GM23338 (cell line): ENCODE measurements at regions not wholly inside any gene's neighbourhood (a gene's known extent, or its start where the extent isn't known, plus 50 kb on each side); places are given as distances from the start of the nearest gene placed in this dataset.

Experiments used
- ATAC-seq: fragments of 200-7000 bp; cut with Tn5 transposase; 3 replicates; pipeline ENCODE4 v1.9.1; 2020
- DNase-seq: peaks from one replicate; pipeline ENCODE4 v3.0.0-alpha.2; 2015; ENCODE audit warnings: low spot score
- H2AFZ ChIP-seq: fragments of 200-600 bp; sonication (generic); 2 replicates; pipeline ENCODE4 v1.8.0; 2016; ENCODE audit warnings: antibody characterized with exemption, mild to moderate bottlenecking, moderate library complexity
- H3F3A ChIP-seq: fragments of 200-600 bp; sonication (generic); replicated peaks from 2 replicates; pipeline ENCODE4 v1.8.0; 2017; ENCODE audit warnings: antibody characterized with exemption, mixed run types, low read depth
- H3K27ac ChIP-seq: fragments of 200-600 bp; sonication (generic); 2 replicates; pipeline ENCODE4 v1.6.1; 2016; ENCODE audit warnings: low read depth
- H3K27me3 ChIP-seq: fragments of 200-600 bp; sonication (generic); 2 replicates; pipeline ENCODE4 v1.8.0; 2016; ENCODE audit warnings: mild to moderate bottlenecking, mixed run types, moderate library complexity; ENCODE audit not compliant: insufficient read depth
- H3K36me3 ChIP-seq: fragments of 200-600 bp; sonication (generic); 2 replicates; pipeline ENCODE4 v1.8.0; 2016; ENCODE audit warnings: mild to moderate bottlenecking; ENCODE audit not compliant: insufficient read depth
- H3K4me1 ChIP-seq: fragments of 200-600 bp; sonication (generic); 2 replicates; pipeline ENCODE4 v1.8.0; 2016; ENCODE audit warnings: mild to moderate bottlenecking, moderate library complexity; ENCODE audit not compliant: insufficient read depth
- H3K4me2 ChIP-seq: fragments of 200-600 bp; sonication (generic); 2 replicates; pipeline ENCODE4 v1.7.1; 2017; ENCODE audit warnings: mixed run types
- H3K4me3 ChIP-seq: fragments of 200-600 bp; sonication (generic); 2 replicates; pipeline ENCODE4 v1.6.1; 2016; ENCODE audit warnings: mixed run types
- H3K79me2 ChIP-seq: fragments of 200-600 bp; sonication (generic); replicated peaks from 2 replicates; pipeline ENCODE4 v1.8.0; 2017; ENCODE audit warnings: mild to moderate bottlenecking; ENCODE audit not compliant: insufficient read depth
- H3K9me2 ChIP-seq: fragments of 200-600 bp; sonication (generic); 2 replicates; pipeline ENCODE4 v1.8.0; 2017; ENCODE audit not compliant: insufficient read depth
- H4K20me1 ChIP-seq: fragments of 200-600 bp; sonication (generic); replicated peaks from 2 replicates; pipeline ENCODE4 v1.8.0; 2017; ENCODE audit warnings: mild to moderate bottlenecking; ENCODE audit not compliant: insufficient read depth
- H3K27ac Mint-ChIP-seq: 2 replicates; pipeline ENCODE4 v1.8.0; 2020; ENCODE audit warnings: inconsistent platforms, mild to moderate bottlenecking, moderate library complexity, mixed read lengths
- H3K27me3 Mint-ChIP-seq: 3 replicates; pipeline ENCODE4 v1.8.0; 2022; ENCODE audit warnings: low read depth, mild to moderate bottlenecking, moderate library complexity, mixed read lengths, inconsistent platforms; ENCODE audit not compliant: insufficient read depth, poor library complexity
- H3K36me3 Mint-ChIP-seq: 3 replicates; pipeline ENCODE4 v1.8.0; 2021; ENCODE audit warnings: low read depth, mild to moderate bottlenecking, inconsistent platforms, moderate library complexity, mixed read lengths
- H3K4me1 Mint-ChIP-seq: 3 replicates; pipeline ENCODE4 v1.8.0; 2020; ENCODE audit warnings: mild to moderate bottlenecking, inconsistent platforms, mixed read lengths
- H3K4me3 Mint-ChIP-seq: 3 replicates; pipeline ENCODE4 v1.8.0; 2021; ENCODE audit warnings: moderate library complexity, mild to moderate bottlenecking, inconsistent platforms, mixed read lengths
- H3K9me3 Mint-ChIP-seq: 3 replicates; pipeline ENCODE4 v1.8.0; 2020; ENCODE audit warnings: moderate library complexity, mild to moderate bottlenecking, inconsistent platforms, mixed read lengths
- CREB1 ChIP-seq: fragments of 250-450 bp; sonication (Bioruptor Pico); IDR thresholded peaks from 2 replicates; pipeline ENCODE4 v1.5.0; 2020; ENCODE audit warnings: low read depth, mild to moderate bottlenecking, moderate library complexity
- EZH2 ChIP-seq: fragments of 200-600 bp; sonication (generic); IDR thresholded peaks from one replicate; pipeline ENCODE4 v1.8.0; 2017; ENCODE audit warnings: antibody characterized with exemption, mild to moderate bottlenecking, low read depth; ENCODE audit not compliant: unreplicated experiment
- EZH2phosphoT487 ChIP-seq: fragments of 200-600 bp; sonication (generic); IDR thresholded peaks from one replicate; pipeline ENCODE4 v1.8.1; 2018; ENCODE audit warnings: antibody characterized with exemption; ENCODE audit not compliant: unreplicated experiment
- JUNB ChIP-seq: IDR thresholded peaks from one replicate; pipeline ENCODE4 v1.6.1; 2016; ENCODE audit warnings: antibody characterized with exemption; ENCODE audit not compliant: unreplicated experiment
- NANOG ChIP-seq: IDR thresholded peaks from 2 replicates; pipeline ENCODE4 v1.6.1; 2016; ENCODE audit warnings: antibody characterized with exemption, borderline replicate concordance
- POLR2AphosphoS5 ChIP-seq: IDR thresholded peaks from 2 replicates; pipeline ENCODE4 v1.6.1; 2016; ENCODE audit warnings: antibody characterized with exemption, low read depth
- STAT1 ChIP-seq: IDR thresholded peaks from one replicate; pipeline ENCODE4 v1.6.1; 2016; ENCODE audit warnings: antibody characterized with exemption; ENCODE audit not compliant: unreplicated experiment
- ZNF114 ChIP-seq: fragments of 250-450 bp; sonication (Bioruptor Pico); IDR thresholded peaks from 2 replicates; pipeline ENCODE4 v1.5.0; 2020; ENCODE audit warnings: mild to moderate bottlenecking, moderate library complexity
- ZNF331 ChIP-seq: fragments of 250-450 bp; sonication (Bioruptor Pico); IDR thresholded peaks from 2 replicates; pipeline ENCODE4 v1.5.0; 2020; ENCODE audit warnings: low read depth, mild to moderate bottlenecking, moderate library complexity
- TF ChIP-seq, protein P1 (sequence below): IDR thresholded peaks from one replicate; pipeline ENCODE4 v1.6.1; 2018; ENCODE audit warnings: antibody characterized with exemption; ENCODE audit not compliant: unreplicated experiment
- TF ChIP-seq, protein P2 (sequence below): IDR thresholded peaks from 2 replicates; pipeline ENCODE4 v1.6.1; 2016; ENCODE audit warnings: antibody characterized with exemption
- TF ChIP-seq, protein P3 (sequence below): fragments of 250-450 bp; sonication (Bioruptor Pico); IDR thresholded peaks from 2 replicates; pipeline ENCODE4 v1.5.0; 2020; ENCODE audit warnings: mild to moderate bottlenecking, moderate library complexity
- TF ChIP-seq, protein P4 (sequence below), 2 experiments: fragments of 200-600 bp in 1 of 2; sonication (generic) in 1 of 2; conservative IDR thresholded peaks; 2 replicates each; pipeline versions ENCODE4 v1.5.1 to v1.6.1; 2016 to 2017; ENCODE audit warnings: antibody characterized with exemption in 2 of 2, low read depth in 2 of 2, mild to moderate bottlenecking in 2 of 2, moderate library complexity in 1 of 2

DNA sequence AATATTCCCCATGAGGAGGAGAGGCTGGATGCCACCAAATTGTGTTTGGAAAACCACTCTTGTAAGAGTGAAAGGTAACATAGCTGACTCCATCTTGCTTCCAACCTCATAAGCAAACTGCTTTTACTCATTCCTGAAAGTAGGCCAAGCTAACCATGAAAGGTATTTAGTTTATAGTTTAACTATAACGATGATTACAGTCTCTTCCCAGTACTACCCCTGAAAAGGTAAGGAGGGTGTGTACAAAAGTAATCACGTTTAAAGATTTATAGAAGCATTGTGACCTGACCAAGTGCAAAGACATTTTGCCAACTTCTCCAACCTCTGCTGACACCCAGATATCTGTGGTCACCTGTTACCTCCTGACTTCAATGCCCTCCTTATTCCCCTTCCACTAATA is 122.6 kb downstream of the CD8B2 start:
- Histone ChIP-seq H3K36me3 (no peaks in the 10 kb centered on the region), H3K27ac (no peak overlapping the region), H4K20me1 (no peaks in the 10 kb centered on the region), H3F3A (no peaks in the 10 kb centered on the region), H3K4me1 (no peaks in the 10 kb centered on the region), H3K4me3 (no peak overlapping the region), H3K4me2 (no peak overlapping the region), H3K79me2 (no peaks in the 10 kb centered on the region), H3K27me3 (no peaks in the 10 kb centered on the region), H3K9me2 (0 out of 2 replicates have a peak, but pooled peaks cover 2% of the 10 kb centered on the region), H2AFZ (no peak overlapping the region)
- Mint-ChIP-seq H3K4me3 (no peak overlapping the region), H3K4me1 (no peaks in the 10 kb centered on the region), H3K9me3 (peaks cover 2% of the 10 kb centered on the region; the same call in 1 of the 3 replicates), H3K27ac (no peak overlapping the region), H3K36me3 (no peaks in the 10 kb centered on the region), H3K27me3 (no peaks in the 10 kb centered on the region)
- TF ChIP-seq ZNF114 (CRISPR knock-in tag) (no peak), CREB1 (no peak), STAT1 (no peak), NANOG (no peak), POLR2AphosphoS5 (no peak), JUNB (no peak), ZNF331 (CRISPR knock-in tag) (no peak), EZH2phosphoT487 (no peak), EZH2 (no peak)
- TF ChIP-seq, protein P1, sequence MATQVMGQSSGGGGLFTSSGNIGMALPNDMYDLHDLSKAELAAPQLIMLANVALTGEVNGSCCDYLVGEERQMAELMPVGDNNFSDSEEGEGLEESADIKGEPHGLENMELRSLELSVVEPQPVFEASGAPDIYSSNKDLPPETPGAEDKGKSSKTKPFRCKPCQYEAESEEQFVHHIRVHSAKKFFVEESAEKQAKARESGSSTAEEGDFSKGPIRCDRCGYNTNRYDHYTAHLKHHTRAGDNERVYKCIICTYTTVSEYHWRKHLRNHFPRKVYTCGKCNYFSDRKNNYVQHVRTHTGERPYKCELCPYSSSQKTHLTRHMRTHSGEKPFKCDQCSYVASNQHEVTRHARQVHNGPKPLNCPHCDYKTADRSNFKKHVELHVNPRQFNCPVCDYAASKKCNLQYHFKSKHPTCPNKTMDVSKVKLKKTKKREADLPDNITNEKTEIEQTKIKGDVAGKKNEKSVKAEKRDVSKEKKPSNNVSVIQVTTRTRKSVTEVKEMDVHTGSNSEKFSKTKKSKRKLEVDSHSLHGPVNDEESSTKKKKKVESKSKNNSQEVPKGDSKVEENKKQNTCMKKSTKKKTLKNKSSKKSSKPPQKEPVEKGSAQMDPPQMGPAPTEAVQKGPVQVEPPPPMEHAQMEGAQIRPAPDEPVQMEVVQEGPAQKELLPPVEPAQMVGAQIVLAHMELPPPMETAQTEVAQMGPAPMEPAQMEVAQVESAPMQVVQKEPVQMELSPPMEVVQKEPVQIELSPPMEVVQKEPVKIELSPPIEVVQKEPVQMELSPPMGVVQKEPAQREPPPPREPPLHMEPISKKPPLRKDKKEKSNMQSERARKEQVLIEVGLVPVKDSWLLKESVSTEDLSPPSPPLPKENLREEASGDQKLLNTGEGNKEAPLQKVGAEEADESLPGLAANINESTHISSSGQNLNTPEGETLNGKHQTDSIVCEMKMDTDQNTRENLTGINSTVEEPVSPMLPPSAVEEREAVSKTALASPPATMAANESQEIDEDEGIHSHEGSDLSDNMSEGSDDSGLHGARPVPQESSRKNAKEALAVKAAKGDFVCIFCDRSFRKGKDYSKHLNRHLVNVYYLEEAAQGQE: no peak
- TF ChIP-seq, protein P2, sequence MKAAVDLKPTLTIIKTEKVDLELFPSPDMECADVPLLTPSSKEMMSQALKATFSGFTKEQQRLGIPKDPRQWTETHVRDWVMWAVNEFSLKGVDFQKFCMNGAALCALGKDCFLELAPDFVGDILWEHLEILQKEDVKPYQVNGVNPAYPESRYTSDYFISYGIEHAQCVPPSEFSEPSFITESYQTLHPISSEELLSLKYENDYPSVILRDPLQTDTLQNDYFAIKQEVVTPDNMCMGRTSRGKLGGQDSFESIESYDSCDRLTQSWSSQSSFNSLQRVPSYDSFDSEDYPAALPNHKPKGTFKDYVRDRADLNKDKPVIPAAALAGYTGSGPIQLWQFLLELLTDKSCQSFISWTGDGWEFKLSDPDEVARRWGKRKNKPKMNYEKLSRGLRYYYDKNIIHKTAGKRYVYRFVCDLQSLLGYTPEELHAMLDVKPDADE: no peak
- TF ChIP-seq, protein P3, sequence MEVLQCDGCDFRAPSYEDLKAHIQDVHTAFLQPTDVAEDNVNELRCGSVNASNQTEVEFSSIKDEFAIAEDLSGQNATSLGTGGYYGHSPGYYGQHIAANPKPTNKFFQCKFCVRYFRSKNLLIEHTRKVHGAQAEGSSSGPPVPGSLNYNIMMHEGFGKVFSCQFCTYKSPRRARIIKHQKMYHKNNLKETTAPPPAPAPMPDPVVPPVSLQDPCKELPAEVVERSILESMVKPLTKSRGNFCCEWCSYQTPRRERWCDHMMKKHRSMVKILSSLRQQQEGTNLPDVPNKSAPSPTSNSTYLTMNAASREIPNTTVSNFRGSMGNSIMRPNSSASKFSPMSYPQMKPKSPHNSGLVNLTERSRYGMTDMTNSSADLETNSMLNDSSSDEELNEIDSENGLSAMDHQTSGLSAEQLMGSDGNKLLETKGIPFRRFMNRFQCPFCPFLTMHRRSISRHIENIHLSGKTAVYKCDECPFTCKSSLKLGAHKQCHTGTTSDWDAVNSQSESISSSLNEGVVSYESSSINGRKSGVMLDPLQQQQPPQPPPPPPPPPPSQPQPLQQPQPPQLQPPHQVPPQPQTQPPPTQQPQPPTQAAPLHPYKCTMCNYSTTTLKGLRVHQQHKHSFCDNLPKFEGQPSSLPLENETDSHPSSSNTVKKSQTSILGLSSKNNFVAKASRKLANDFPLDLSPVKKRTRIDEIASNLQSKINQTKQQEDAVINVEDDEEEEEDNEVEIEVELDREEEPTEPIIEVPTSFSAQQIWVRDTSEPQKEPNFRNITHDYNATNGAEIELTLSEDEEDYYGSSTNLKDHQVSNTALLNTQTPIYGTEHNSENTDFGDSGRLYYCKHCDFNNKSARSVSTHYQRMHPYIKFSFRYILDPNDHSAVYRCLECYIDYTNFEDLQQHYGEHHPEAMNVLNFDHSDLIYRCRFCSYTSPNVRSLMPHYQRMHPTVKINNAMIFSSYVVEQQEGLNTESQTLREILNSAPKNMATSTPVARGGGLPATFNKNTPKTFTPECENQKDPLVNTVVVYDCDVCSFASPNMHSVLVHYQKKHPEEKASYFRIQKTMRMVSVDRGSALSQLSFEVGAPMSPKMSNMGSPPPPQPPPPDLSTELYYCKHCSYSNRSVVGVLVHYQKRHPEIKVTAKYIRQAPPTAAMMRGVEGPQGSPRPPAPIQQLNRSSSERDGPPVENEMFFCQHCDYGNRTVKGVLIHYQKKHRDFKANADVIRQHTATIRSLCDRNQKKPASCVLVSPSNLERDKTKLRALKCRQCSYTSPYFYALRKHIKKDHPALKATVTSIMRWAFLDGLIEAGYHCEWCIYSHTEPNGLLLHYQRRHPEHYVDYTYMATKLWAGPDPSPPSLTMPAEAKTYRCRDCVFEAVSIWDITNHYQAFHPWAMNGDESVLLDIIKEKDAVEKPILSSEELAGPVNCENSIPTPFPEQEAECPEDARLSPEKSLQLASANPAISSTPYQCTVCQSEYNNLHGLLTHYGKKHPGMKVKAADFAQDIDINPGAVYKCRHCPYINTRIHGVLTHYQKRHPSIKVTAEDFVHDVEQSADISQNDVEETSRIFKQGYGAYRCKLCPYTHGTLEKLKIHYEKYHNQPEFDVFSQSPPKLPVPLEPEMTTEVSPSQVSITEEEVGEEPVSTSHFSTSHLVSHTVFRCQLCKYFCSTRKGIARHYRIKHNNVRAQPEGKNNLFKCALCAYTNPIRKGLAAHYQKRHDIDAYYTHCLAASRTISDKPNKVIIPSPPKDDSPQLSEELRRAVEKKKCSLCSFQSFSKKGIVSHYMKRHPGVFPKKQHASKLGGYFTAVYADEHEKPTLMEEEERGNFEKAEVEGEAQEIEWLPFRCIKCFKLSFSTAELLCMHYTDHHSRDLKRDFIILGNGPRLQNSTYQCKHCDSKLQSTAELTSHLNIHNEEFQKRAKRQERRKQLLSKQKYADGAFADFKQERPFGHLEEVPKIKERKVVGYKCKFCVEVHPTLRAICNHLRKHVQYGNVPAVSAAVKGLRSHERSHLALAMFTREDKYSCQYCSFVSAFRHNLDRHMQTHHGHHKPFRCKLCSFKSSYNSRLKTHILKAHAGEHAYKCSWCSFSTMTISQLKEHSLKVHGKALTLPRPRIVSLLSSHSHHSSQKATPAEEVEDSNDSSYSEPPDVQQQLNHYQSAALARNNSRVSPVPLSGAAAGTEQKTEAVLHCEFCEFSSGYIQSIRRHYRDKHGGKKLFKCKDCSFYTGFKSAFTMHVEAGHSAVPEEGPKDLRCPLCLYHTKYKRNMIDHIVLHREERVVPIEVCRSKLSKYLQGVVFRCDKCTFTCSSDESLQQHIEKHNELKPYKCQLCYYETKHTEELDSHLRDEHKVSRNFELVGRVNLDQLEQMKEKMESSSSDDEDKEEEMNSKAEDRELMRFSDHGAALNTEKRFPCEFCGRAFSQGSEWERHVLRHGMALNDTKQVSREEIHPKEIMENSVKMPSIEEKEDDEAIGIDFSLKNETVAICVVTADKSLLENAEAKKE (CRISPR knock-in tag): no peak
- TF ChIP-seq, protein P4, sequence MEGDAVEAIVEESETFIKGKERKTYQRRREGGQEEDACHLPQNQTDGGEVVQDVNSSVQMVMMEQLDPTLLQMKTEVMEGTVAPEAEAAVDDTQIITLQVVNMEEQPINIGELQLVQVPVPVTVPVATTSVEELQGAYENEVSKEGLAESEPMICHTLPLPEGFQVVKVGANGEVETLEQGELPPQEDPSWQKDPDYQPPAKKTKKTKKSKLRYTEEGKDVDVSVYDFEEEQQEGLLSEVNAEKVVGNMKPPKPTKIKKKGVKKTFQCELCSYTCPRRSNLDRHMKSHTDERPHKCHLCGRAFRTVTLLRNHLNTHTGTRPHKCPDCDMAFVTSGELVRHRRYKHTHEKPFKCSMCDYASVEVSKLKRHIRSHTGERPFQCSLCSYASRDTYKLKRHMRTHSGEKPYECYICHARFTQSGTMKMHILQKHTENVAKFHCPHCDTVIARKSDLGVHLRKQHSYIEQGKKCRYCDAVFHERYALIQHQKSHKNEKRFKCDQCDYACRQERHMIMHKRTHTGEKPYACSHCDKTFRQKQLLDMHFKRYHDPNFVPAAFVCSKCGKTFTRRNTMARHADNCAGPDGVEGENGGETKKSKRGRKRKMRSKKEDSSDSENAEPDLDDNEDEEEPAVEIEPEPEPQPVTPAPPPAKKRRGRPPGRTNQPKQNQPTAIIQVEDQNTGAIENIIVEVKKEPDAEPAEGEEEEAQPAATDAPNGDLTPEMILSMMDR (conservative IDR thresholded peaks at IDR 0.05; ENCODE audit: low read depth in 2 of 2): no peak
- ATAC-seq (no peak), DNase-seq (no peak)
